Endothelial cell of umbilical vein (primary cell): ENCODE measurements at regions not wholly inside any gene's neighbourhood (a gene's known extent, or its start where the extent isn't known, plus 50 kb on each side); places are given as distances from the start of the nearest gene placed in this dataset.

Experiments used
- BruUV-seq: library from RNA; stranded (reverse); fragments of 400-500 nt; replicated peaks from 2 replicates; lab custom pipeline; 2021; lab: Mats Ljungman, UMichigan
- CTCF ChIA-PET: fragments of 300-600, 350-600 bp; sonication (Branson Sonifier 250); formaldehyde crosslinking; loops from one replicate; lab custom pipeline; 2021; ENCODE audit warnings: antibody characterized with exemption, inconsistent platforms; lab: Charles Lee
- POLR2A ChIA-PET: fragments of 300-600, 350-600 bp; sonication (Branson Sonifier 250); formaldehyde crosslinking; loops from one replicate; lab custom pipeline; 2021; ENCODE audit warnings: antibody characterized with exemption, inconsistent platforms; lab: Charles Lee
- DNase-seq: peaks from one replicate; pipeline ENCODE4 v3.0.0-alpha.2; 2011; ENCODE audit warnings: low read depth, low spot score
- FAIRE-seq: peaks from 2 replicates; lab custom pipeline; 2011; peaks lifted over from hg19 to GRCh38; lab: Jason Lieb, UNC
- H2AFZ ChIP-seq: 2 replicates; pipeline ENCODE4 v1.6.0; 2012; ENCODE audit warnings: low read depth, low read length, control low read depth, inconsistent platforms
- H3K27ac ChIP-seq: 2 replicates; pipeline ENCODE4 v1.5.1; 2011; ENCODE audit warnings: low read depth, mild to moderate bottlenecking, control low read depth, low read length, moderate library complexity; ENCODE audit not compliant: insufficient read depth
- H3K27me3 ChIP-seq, 2 experiments: 2 replicates each; pipeline versions ENCODE4 v1.6.0 to v1.6.1; 2011; ENCODE audit warnings: low read length in 2 of 2, mixed read lengths in 1 of 2; ENCODE audit not compliant: control insufficient read depth in 2 of 2, insufficient read depth in 2 of 2
- H3K36me3 ChIP-seq, 2 experiments: 2 replicates in 1 of 2; 3 replicates in 1 of 2; pipeline ENCODE4 v1.5.1; 2011; ENCODE audit warnings: low read length in 2 of 2, mild to moderate bottlenecking in 1 of 2, moderate library complexity in 1 of 2; ENCODE audit not compliant: control insufficient read depth in 2 of 2, insufficient read depth in 2 of 2; ENCODE audit errors: extremely low read depth in 1 of 2
- H3K4me1 ChIP-seq: 3 replicates; pipeline ENCODE4 v1.5.1; 2011; ENCODE audit warnings: mild to moderate bottlenecking, low read length; ENCODE audit not compliant: control insufficient read depth, insufficient read depth; ENCODE audit errors: extremely low read depth
- H3K4me2 ChIP-seq: 2 replicates; pipeline ENCODE4 v1.6.1; 2011; ENCODE audit warnings: low read length, control low read depth, mixed read lengths; ENCODE audit not compliant: insufficient read depth
- H3K4me3 ChIP-seq, 3 experiments: fragments of 200-600 bp in 1 of 3; sonication (generic), shearing (Covaris generic) in 1 of 3; replicated peaks in 1 of 3; 2 replicates each; pipeline ENCODE4 v1.5.1; 2011 to 2016; ENCODE audit warnings: control low read depth in 3 of 3, low read length in 3 of 3, mild to moderate bottlenecking in 2 of 3, inconsistent platforms in 1 of 3, low read depth in 1 of 3, moderate library complexity in 1 of 3; ENCODE audit not compliant: insufficient read depth in 1 of 3
- H3K79me2 ChIP-seq: 2 replicates; pipeline ENCODE4 v1.6.0; 2012; ENCODE audit warnings: low read length, inconsistent platforms; ENCODE audit not compliant: control insufficient read depth, insufficient read depth
- H3K9ac ChIP-seq: replicated peaks from 2 replicates; pipeline ENCODE3; 2011; ENCODE audit warnings: low read length, control low read depth; ENCODE audit not compliant: insufficient read depth; ENCODE audit errors: extremely low read depth
- H3K9me1 ChIP-seq: replicated peaks from 3 replicates; pipeline ENCODE4 v1.6.0; 2011; ENCODE audit warnings: mild to moderate bottlenecking, low read length; ENCODE audit not compliant: control insufficient read depth, insufficient read depth; ENCODE audit errors: extremely low read depth
- H3K9me3 ChIP-seq: replicated peaks from 2 replicates; pipeline ENCODE4 v1.5.1; 2012; ENCODE audit warnings: low read length, inconsistent platforms; ENCODE audit not compliant: control insufficient read depth, insufficient read depth
- H4K20me1 ChIP-seq: replicated peaks from 2 replicates; pipeline ENCODE3; 2011; ENCODE audit warnings: mild to moderate bottlenecking, low read length; ENCODE audit not compliant: control insufficient read depth, insufficient read depth; ENCODE audit errors: extremely low read depth
- EZH2 ChIP-seq: IDR thresholded peaks from 2 replicates; pipeline ENCODE4 v1.6.1; 2012; ENCODE audit warnings: borderline replicate concordance, low read depth, mild to moderate bottlenecking, moderate library complexity, low read length, inconsistent platforms; ENCODE audit not compliant: severe bottlenecking
- FOS ChIP-seq: IDR thresholded peaks from 2 replicates; pipeline ENCODE4 v1.6.1; 2011; ENCODE audit warnings: mild to moderate bottlenecking, low read length, moderate library complexity, borderline replicate concordance; ENCODE audit not compliant: insufficient read depth
- GATA2 ChIP-seq: IDR thresholded peaks from 2 replicates; pipeline ENCODE4 v1.7.0; 2011; ENCODE audit warnings: low read depth, mild to moderate bottlenecking, moderate library complexity, mixed read lengths, low read length; ENCODE audit not compliant: insufficient read length, insufficient read depth
- JUN ChIP-seq: IDR thresholded peaks from 2 replicates; pipeline ENCODE4 v1.6.1; 2011; ENCODE audit warnings: borderline replicate concordance, low read depth; ENCODE audit not compliant: insufficient read length, insufficient read depth
- MYC ChIP-seq: IDR thresholded peaks from one replicate; pipeline ENCODE4 v1.6.1; 2011; ENCODE audit warnings: mild to moderate bottlenecking, low read depth, low read length
- POLR2A ChIP-seq: IDR thresholded peaks from 2 replicates; pipeline ENCODE4 v1.6.1; 2012; ENCODE audit warnings: low read depth, mild to moderate bottlenecking, control low read depth, low read length
- POLR2AphosphoS5 ChIP-seq: IDR thresholded peaks from 2 replicates; pipeline ENCODE4 v1.6.1; 2012; ENCODE audit warnings: low read depth, mild to moderate bottlenecking, control low read depth, low read length, moderate library complexity; ENCODE audit not compliant: insufficient read depth
- dilution Hi-C: fragments of 300-500 bp; cut with MboI; formaldehyde crosslinking; loops from one replicate; pipeline ENCODE4 v1.15.0; 2019; ENCODE audit warnings: low sequenced_read_pairs; ENCODE audit not compliant: extremely low pct_ligation_motif_present
- intact Hi-C: fragments of 100-400 bp; cut with micrococcal nuclease; formaldehyde crosslinking; loops from one replicate; pipeline ENCODE4 v1.10.0; 2022
- TF ChIP-seq, protein P1 (sequence below), 2 donors: IDR thresholded peaks; 1 replicate in 1 of 2; 2 replicates in 1 of 2; pipeline ENCODE4 v1.5.1; 2011; ENCODE audit warnings: low read length in 2 of 2, mild to moderate bottlenecking in 2 of 2, moderate library complexity in 2 of 2, control low read depth in 1 of 2, inconsistent platforms in 1 of 2, low read depth in 1 of 2; ENCODE audit not compliant: insufficient read depth in 1 of 2; ENCODE audit errors: extremely low read depth in 1 of 2
- TF ChIP-seq, protein P2 (sequence below): IDR thresholded peaks from 2 replicates; pipeline ENCODE4 v1.6.1; 2011; ENCODE audit not compliant: insufficient read depth, insufficient read length

GRCh38 chr5:158017469-158017868 lies 158.5 kb upstream of the CLINT1 start:
- FAIRE-seq, result no peak
- no peak overlapping the region for H3K4me2 ChIP-seq
- no peaks in the 10 kb centered on the region for H3K9me3 ChIP-seq
- H3K27me3 ChIP-seq, result no peaks in the 10 kb centered on the region
- H3K4me3 ChIP-seq, result no peak overlapping the region
- no peak for DNase-seq
- H3K9ac ChIP-seq, result no peak overlapping the region
- no peaks in the 10 kb centered on the region for H3K9me1 ChIP-seq
- no peak overlapping the region for H2AFZ ChIP-seq
- H3K79me2 ChIP-seq, result no peaks in the 10 kb centered on the region
- H3K4me1 ChIP-seq, result no peaks in the 10 kb centered on the region
- intact Hi-C loops (no loop called here), dilution Hi-C loops (no loop called here)
- TF ChIP-seq GATA2, result no peak
- no peaks in the 10 kb centered on the region for H3K36me3 ChIP-seq
- no peaks in the 10 kb centered on the region for H4K20me1 ChIP-seq
- POLR2A ChIA-PET, result no interaction called here
- CTCF ChIA-PET, result interaction anchor here (0.9 kb wide), 1 partner anchor 58 kb away, joined by 4 read pairs; no protein-coding TSS in a partner anchor
- BruUV-seq, result no TSS peak
- no peak overlapping the region for H3K27ac ChIP-seq

- H3K4me2 ChIP-seq, result no peak overlapping the region
- no peaks in the 10 kb centered on the region for H3K27me3 ChIP-seq
- no peak for DNase-seq
- no peak overlapping the region for H3K4me3 ChIP-seq
- H3K9ac ChIP-seq, result no peak overlapping the region
- no TSS peak for BruUV-seq
- no peaks in the 10 kb centered on the region for H4K20me1 ChIP-seq
- no peaks in the 10 kb centered on the region for H3K4me1 ChIP-seq
- POLR2A ChIA-PET, result no interaction called here
- H3K36me3 ChIP-seq, result no peaks in the 10 kb centered on the region
- dilution Hi-C loops (no loop called here), intact Hi-C loops (loop anchor here (1.0 to 2.0 kb wide), 5 partner anchors 60 to 1092 kb away; no protein-coding TSS in a partner anchor)
- no peaks in the 10 kb centered on the region for H3K9me3 ChIP-seq
- H3K79me2 ChIP-seq, result no peaks in the 10 kb centered on the region
- no peak for FAIRE-seq
- CTCF ChIA-PET, result interaction anchor here (0.7 to 3.6 kb wide), 8 partner anchors 61 to 1119 kb away, joined by 3 to 47 read pairs (median 4); no protein-coding TSS in a partner anchor
- H3K27ac ChIP-seq, result no peak overlapping the region
- no peak overlapping the region for H2AFZ ChIP-seq
- no peaks in the 10 kb centered on the region for H3K9me1 ChIP-seq
- TF ChIP-seq, protein P1, sequence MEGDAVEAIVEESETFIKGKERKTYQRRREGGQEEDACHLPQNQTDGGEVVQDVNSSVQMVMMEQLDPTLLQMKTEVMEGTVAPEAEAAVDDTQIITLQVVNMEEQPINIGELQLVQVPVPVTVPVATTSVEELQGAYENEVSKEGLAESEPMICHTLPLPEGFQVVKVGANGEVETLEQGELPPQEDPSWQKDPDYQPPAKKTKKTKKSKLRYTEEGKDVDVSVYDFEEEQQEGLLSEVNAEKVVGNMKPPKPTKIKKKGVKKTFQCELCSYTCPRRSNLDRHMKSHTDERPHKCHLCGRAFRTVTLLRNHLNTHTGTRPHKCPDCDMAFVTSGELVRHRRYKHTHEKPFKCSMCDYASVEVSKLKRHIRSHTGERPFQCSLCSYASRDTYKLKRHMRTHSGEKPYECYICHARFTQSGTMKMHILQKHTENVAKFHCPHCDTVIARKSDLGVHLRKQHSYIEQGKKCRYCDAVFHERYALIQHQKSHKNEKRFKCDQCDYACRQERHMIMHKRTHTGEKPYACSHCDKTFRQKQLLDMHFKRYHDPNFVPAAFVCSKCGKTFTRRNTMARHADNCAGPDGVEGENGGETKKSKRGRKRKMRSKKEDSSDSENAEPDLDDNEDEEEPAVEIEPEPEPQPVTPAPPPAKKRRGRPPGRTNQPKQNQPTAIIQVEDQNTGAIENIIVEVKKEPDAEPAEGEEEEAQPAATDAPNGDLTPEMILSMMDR (IDR thresholded peaks at IDR 0.05; ENCODE audit: extremely low read depth in 1 of 2, insufficient read depth in 1 of 2, low read depth in 1 of 2, low read length in 2 of 2), result no peak
- TF ChIP-seq FOS, result no peak
- no peak for TF ChIP-seq GATA2
- no peak for TF ChIP-seq JUN
- TF ChIP-seq MYC, result no peak
- no peak for TF ChIP-seq EZH2
- TF ChIP-seq POLR2AphosphoS5, result no peak
- no peak for TF ChIP-seq POLR2A
- TF ChIP-seq, protein P2, sequence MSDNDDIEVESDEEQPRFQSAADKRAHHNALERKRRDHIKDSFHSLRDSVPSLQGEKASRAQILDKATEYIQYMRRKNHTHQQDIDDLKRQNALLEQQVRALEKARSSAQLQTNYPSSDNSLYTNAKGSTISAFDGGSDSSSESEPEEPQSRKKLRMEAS, result no peak
These were observed 155.4 kb upstream of the CLINT1 start for GRCh38 chr5:158014372-158014771.
